Ishikawa (cell line): ENCODE measurements at regions not wholly inside any gene's neighbourhood (a gene's known extent, or its start where the extent isn't known, plus 50 kb on each side); places are given as distances from the start of the nearest gene placed in this dataset.

Experiments used
- EGR1 ChIP-seq: IDR thresholded peaks from 2 replicates; pipeline ENCODE4 v1.6.1; 2012
- EP300 ChIP-seq: IDR thresholded peaks from 2 replicates; pipeline ENCODE4 v1.6.1; 2012; ENCODE audit warnings: borderline replicate concordance
- TCF12 ChIP-seq: IDR thresholded peaks from 2 replicates; pipeline ENCODE4 v1.6.1; 2012; ENCODE audit warnings: low read depth
- TF ChIP-seq, protein P1 (sequence below): IDR thresholded peaks from 2 replicates; pipeline ENCODE4 v1.6.1; 2012; ENCODE audit warnings: low read depth, mild to moderate bottlenecking
- TF ChIP-seq, protein P2 (sequence below): IDR thresholded peaks from 2 replicates; pipeline ENCODE4 v1.6.1; 2012

DNA sequence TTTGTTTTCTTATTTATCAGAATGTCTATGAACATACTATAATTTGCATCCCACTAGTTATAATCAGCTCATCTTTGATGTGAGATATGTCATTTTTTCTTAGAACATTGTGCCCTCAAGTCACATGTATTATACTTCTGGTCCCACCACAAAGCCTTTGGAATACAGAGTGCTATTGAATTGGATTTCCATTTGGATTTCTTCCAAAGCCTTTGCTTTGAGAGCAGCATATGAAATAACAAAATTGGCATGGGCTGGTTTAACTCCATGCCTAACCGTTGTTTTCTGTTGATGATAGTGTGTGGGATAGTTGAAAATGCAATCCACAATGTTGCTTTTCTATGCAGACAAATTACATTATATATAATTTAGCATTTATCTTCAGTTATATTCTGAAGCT is 284.5 kb upstream of the PLSCR5 start:
- TF ChIP-seq, protein P1, sequence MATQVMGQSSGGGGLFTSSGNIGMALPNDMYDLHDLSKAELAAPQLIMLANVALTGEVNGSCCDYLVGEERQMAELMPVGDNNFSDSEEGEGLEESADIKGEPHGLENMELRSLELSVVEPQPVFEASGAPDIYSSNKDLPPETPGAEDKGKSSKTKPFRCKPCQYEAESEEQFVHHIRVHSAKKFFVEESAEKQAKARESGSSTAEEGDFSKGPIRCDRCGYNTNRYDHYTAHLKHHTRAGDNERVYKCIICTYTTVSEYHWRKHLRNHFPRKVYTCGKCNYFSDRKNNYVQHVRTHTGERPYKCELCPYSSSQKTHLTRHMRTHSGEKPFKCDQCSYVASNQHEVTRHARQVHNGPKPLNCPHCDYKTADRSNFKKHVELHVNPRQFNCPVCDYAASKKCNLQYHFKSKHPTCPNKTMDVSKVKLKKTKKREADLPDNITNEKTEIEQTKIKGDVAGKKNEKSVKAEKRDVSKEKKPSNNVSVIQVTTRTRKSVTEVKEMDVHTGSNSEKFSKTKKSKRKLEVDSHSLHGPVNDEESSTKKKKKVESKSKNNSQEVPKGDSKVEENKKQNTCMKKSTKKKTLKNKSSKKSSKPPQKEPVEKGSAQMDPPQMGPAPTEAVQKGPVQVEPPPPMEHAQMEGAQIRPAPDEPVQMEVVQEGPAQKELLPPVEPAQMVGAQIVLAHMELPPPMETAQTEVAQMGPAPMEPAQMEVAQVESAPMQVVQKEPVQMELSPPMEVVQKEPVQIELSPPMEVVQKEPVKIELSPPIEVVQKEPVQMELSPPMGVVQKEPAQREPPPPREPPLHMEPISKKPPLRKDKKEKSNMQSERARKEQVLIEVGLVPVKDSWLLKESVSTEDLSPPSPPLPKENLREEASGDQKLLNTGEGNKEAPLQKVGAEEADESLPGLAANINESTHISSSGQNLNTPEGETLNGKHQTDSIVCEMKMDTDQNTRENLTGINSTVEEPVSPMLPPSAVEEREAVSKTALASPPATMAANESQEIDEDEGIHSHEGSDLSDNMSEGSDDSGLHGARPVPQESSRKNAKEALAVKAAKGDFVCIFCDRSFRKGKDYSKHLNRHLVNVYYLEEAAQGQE, result no peak
- TF ChIP-seq EP300, result no peak
- no peak for TF ChIP-seq TCF12
- TF ChIP-seq, protein P2, sequence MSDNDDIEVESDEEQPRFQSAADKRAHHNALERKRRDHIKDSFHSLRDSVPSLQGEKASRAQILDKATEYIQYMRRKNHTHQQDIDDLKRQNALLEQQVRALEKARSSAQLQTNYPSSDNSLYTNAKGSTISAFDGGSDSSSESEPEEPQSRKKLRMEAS, result no peak
- no peak for TF ChIP-seq EGR1
